Fibroblast of lung (primary cell): ENCODE measurements at regions not wholly inside any gene's neighbourhood (a gene's known extent, or its start where the extent isn't known, plus 50 kb on each side); places are given as distances from the start of the nearest gene placed in this dataset.

Experiments
- CTCF ChIP-seq, 2 donors: IDR thresholded peaks in 1 of 2; conservative IDR thresholded peaks in 1 of 2; 1 replicate in 1 of 2; 2 replicates in 1 of 2; pipeline ENCODE4 v1.5.1; 2011 to 2012; ENCODE audit warnings: low read length in 2 of 2, control low read depth in 1 of 2, inconsistent platforms in 1 of 2, low read depth in 1 of 2, mild to moderate bottlenecking in 1 of 2
- EZH2 ChIP-seq: IDR thresholded peaks from 2 replicates; pipeline ENCODE4 v1.5.1; 2012; ENCODE audit warnings: low read length, control low read depth, mild to moderate bottlenecking; ENCODE audit errors: missing control alignments

DNA sequence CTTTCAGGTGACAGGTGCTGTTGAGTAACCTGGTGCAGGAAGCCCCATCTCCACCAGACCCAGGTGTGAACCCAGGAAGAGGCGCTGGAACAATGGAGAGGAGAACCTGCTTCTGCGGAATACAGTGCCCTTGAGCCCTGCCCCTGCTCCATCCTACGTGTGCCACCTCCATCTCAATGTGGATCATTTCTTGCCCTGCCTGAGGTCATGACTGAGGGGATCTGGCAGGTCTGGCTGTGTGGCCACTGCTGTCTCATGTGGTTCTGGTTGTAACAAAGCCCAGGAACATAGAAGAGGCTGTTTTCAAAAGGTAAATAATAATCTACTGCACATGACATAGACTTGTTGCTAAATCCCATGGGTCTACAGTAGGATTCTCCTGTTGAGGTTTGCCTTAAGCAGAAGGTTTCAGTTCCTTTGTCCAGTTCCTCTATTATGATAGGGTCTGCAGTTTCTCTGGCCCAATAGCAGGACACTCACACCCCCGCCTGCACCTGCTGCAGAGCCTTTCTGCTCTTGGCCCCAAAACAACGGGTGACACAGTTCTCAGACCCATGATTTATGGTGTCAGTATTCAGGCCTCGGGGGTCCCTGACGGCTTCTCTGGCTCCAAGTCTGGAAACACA is 113.5 kb upstream of the IGLL5 start:
- TF ChIP-seq CTCF (conservative IDR thresholded peaks at IDR 0.05 in 1 of 2, IDR thresholded peaks at IDR 0.05 in 1 of 2; ENCODE audit: low read depth in 1 of 2, low read length in 2 of 2), result no peak
- TF ChIP-seq EZH2, result no peak
